K562 (cell line): ENCODE measurements at regions not wholly inside any gene's neighbourhood (a gene's known extent, or its start where the extent isn't known, plus 50 kb on each side); places are given as distances from the start of the nearest gene placed in this dataset.

Experiments used
- AFF1 ChIP-seq, 2 experiments: fragments of 450-650 bp; IDR thresholded peaks; 2 replicates each; pipeline ENCODE4 v1.6.1; 2018; ENCODE audit warnings: mild to moderate bottlenecking in 2 of 2, low read depth in 1 of 2; ENCODE audit not compliant: partially characterized antibody in 2 of 2
- ATF6 ChIP-seq: sonication (generic); formaldehyde crosslinking; IDR thresholded peaks from 2 replicates; pipeline ENCODE4 v1.4.0; 2020; ENCODE audit warnings: mild to moderate bottlenecking, missing genetic modification reagents
- CCNT2 ChIP-seq: IDR thresholded peaks from 2 replicates; pipeline ENCODE4 v1.6.1; 2011; ENCODE audit warnings: borderline replicate concordance, low read depth, mild to moderate bottlenecking, moderate library complexity, mixed read lengths, low read length; ENCODE audit not compliant: insufficient read length; ENCODE audit errors: extremely low read depth
- FOXP1 ChIP-seq: sonication (generic); formaldehyde crosslinking; IDR thresholded peaks from 2 replicates; pipeline ENCODE4 v1.8.0; 2022; ENCODE audit warnings: mild to moderate bottlenecking, missing genetic modification reagents
- FOXP4 ChIP-seq: sonication (generic); formaldehyde crosslinking; IDR thresholded peaks from 2 replicates; pipeline ENCODE4 v1.8.0; 2022; ENCODE audit warnings: mild to moderate bottlenecking, missing genetic modification reagents, borderline replicate concordance
- KDM4B ChIP-seq, 2 experiments: fragments of 450-650 bp in 1 of 2; sonication (generic) in 1 of 2; IDR thresholded peaks; 2 replicates each; pipeline ENCODE4 v1.6.1; 2016 to 2017; ENCODE audit warnings: borderline replicate concordance in 2 of 2, antibody characterized with exemption in 1 of 2, low read depth in 1 of 2, mild to moderate bottlenecking in 1 of 2
- KDM5B ChIP-seq: fragments of 200-600 bp; sonication (generic); IDR thresholded peaks from 2 replicates; pipeline ENCODE4 v1.6.1; 2012; ENCODE audit warnings: low read depth, mild to moderate bottlenecking, moderate library complexity, low read length, control low read depth, inconsistent platforms; ENCODE audit not compliant: insufficient replicate concordance
- MYNN ChIP-seq, 2 experiments: sonication (generic); formaldehyde crosslinking in 1 of 2; IDR thresholded peaks; 2 replicates each; pipeline versions ENCODE4 v1.5.0 to v1.6.1; 2016 to 2020; ENCODE audit warnings: antibody characterized with exemption in 1 of 2, missing genetic modification reagents in 1 of 2
- NBN ChIP-seq: fragments of 450-650 bp; IDR thresholded peaks from 2 replicates; pipeline ENCODE4 v1.6.1; 2016; ENCODE audit warnings: low read depth, mild to moderate bottlenecking
- NFIC ChIP-seq: fragments of 450-650 bp; IDR thresholded peaks from 2 replicates; pipeline ENCODE4 v1.6.1; 2017; ENCODE audit warnings: mild to moderate bottlenecking, inconsistent platforms
- PRMT5 ChIP-seq: sonication (generic); formaldehyde crosslinking; IDR thresholded peaks from 2 replicates; pipeline ENCODE4 v1.5.0; 2020; ENCODE audit warnings: missing genetic modification reagents
- SUPT5H ChIP-seq: fragments of 450-650 bp; IDR thresholded peaks from 2 replicates; pipeline ENCODE4 v1.6.1; 2016
- ZKSCAN8 ChIP-seq: fragments of 200-800 bp; sonication (Bioruptor generic); IDR thresholded peaks from 2 replicates; pipeline ENCODE4 v1.6.1; 2016; ENCODE audit warnings: missing genetic modification characterization, missing compliant biosample characterization
- ZNF146 ChIP-seq: IDR thresholded peaks from one replicate; pipeline ENCODE4 v1.6.1; 2018; ENCODE audit warnings: missing compliant biosample characterization; ENCODE audit not compliant: unreplicated experiment
- ZNF644 ChIP-seq: fragments of 200-800 bp; sonication (Bioruptor generic); IDR thresholded peaks from 2 replicates; pipeline ENCODE4 v1.6.1; 2016; ENCODE audit warnings: low read depth, missing genetic modification characterization, missing compliant biosample characterization
- TF ChIP-seq, protein P1 (sequence below): IDR thresholded peaks from 2 replicates; pipeline ENCODE4 v1.6.1; 2011; ENCODE audit not compliant: insufficient read length; ENCODE audit errors: extremely low read depth
- TF ChIP-seq, protein P2 (sequence below): fragments of 250-450 bp; sonication (Bioruptor Pico); IDR thresholded peaks from 2 replicates; pipeline ENCODE4 v1.5.0; 2021

- TF ChIP-seq CCNT2 (peak; percentile 28), KDM4B (IDR thresholded peaks at IDR 0.05; ENCODE audit: borderline replicate concordance in 2 of 2, low read depth in 1 of 2) (peak in 1 of 2 experiments; percentile 41; a peak in 1 of 4 replicates), ATF6 (CRISPR knock-in tag) (no peak; the same call in 1 of the 2 replicates), FOXP4 (CRISPR knock-in tag) (peak; percentile 88; the same call in 1 of the 2 replicates), KDM5B (peak; percentile 99), SUPT5H (peak; percentile 99), ZNF146 (CRISPR knock-in tag) (peak; percentile 34), PRMT5 (CRISPR knock-in tag) (peak; percentile 36; the same call in 1 of the 2 replicates), MYNN (IDR thresholded peaks at IDR 0.05) (peak; percentile 89), MYNN (CRISPR knock-in tag; IDR thresholded peaks at IDR 0.05) (no peak), ZKSCAN8 (CRISPR knock-in tag) (no peak), AFF1 (IDR thresholded peaks at IDR 0.05; ENCODE audit: low read depth in 1 of 2, partially characterized antibody in 2 of 2) (peak; percentile 85 to 95), FOXP1 (peak; percentile 78), ZNF644 (tag) (peak; percentile 75), NBN (no peak; the same call in 1 of the 2 replicates), NFIC (peak; percentile 54)
- TF ChIP-seq, protein P1, sequence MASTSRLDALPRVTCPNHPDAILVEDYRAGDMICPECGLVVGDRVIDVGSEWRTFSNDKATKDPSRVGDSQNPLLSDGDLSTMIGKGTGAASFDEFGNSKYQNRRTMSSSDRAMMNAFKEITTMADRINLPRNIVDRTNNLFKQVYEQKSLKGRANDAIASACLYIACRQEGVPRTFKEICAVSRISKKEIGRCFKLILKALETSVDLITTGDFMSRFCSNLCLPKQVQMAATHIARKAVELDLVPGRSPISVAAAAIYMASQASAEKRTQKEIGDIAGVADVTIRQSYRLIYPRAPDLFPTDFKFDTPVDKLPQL: peak; percentile 96
- TF ChIP-seq, protein P2, sequence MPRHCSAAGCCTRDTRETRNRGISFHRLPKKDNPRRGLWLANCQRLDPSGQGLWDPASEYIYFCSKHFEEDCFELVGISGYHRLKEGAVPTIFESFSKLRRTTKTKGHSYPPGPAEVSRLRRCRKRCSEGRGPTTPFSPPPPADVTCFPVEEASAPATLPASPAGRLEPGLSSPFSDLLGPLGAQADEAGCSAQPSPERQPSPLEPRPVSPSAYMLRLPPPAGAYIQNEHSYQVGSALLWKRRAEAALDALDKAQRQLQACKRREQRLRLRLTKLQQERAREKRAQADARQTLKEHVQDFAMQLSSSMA: 0 out of 2 replicates have a peak, but pooled peaks have one; percentile 46
Measured at GRCh38 chr6:26216359-26216885, 129.2 kb downstream of the HFE start (continued).
